Calu3 (cell line): ENCODE measurements at regions not wholly inside any gene's neighbourhood (a gene's known extent, or its start where the extent isn't known, plus 50 kb on each side); places are given as distances from the start of the nearest gene placed in this dataset.

Experiments
- BruUV-seq: library from RNA; stranded (reverse); fragments of 400-500 nt; replicated peaks from 2 replicates; lab custom pipeline; 2021; lab: Mats Ljungman, UMichigan
- CTCF ChIA-PET: fragments of 300-600 bp; sonication (Branson Sonifier 250); formaldehyde crosslinking; loops from one replicate; lab custom pipeline; 2022; ENCODE audit warnings: antibody characterized with exemption; lab: Charles Lee
- DNase-seq: peaks from one replicate; pipeline ENCODE4 v3.0.0; 2022
- H3K27ac Mint-ChIP-seq: one replicate; pipeline ENCODE4 v1.8.0; 2022; ENCODE audit warnings: mixed read lengths; ENCODE audit not compliant: unreplicated experiment
- H3K27me3 Mint-ChIP-seq: one replicate; pipeline ENCODE4 v1.8.0; 2022; ENCODE audit warnings: mixed read lengths; ENCODE audit not compliant: unreplicated experiment
- H3K36me3 Mint-ChIP-seq: one replicate; pipeline ENCODE4 v1.8.0; 2022; ENCODE audit warnings: mild to moderate bottlenecking, moderate library complexity, mixed read lengths; ENCODE audit not compliant: insufficient read depth, unreplicated experiment
- H3K4me1 Mint-ChIP-seq: one replicate; pipeline ENCODE4 v1.8.0; 2022; ENCODE audit warnings: mild to moderate bottlenecking, low read depth, mixed read lengths; ENCODE audit not compliant: unreplicated experiment
- H3K4me3 Mint-ChIP-seq: one replicate; pipeline ENCODE4 v1.8.0; 2022; ENCODE audit warnings: mild to moderate bottlenecking, low read depth, moderate library complexity, mixed read lengths; ENCODE audit not compliant: unreplicated experiment
- H3K9me3 Mint-ChIP-seq: one replicate; pipeline ENCODE4 v1.8.0; 2022; ENCODE audit warnings: low read depth, mixed read lengths; ENCODE audit not compliant: unreplicated experiment
- intact Hi-C: fragments of 100-400 bp; cut with micrococcal nuclease; formaldehyde crosslinking; loops from one replicate; pipeline ENCODE4 v1.10.0; 2022; ENCODE audit not compliant: unreplicated experiment
- TF ChIP-seq, protein P1 (sequence below): fragments of 200-600 bp; IDR thresholded peaks from one replicate; pipeline ENCODE4 v1.8.0; 2022; ENCODE audit warnings: antibody characterized with exemption; ENCODE audit not compliant: unreplicated experiment

- Mint-ChIP-seq H3K27ac (no peak overlapping the region), H3K9me3 (no peaks in the 10 kb centered on the region), H3K4me1 (peaks cover 24% of the 10 kb centered on the region), H3K36me3 (no peaks in the 10 kb centered on the region), H3K4me3 (no peak overlapping the region), H3K27me3 (no peaks in the 10 kb centered on the region)
- intact Hi-C loops = no loop called here
- no peak for DNase-seq
- CTCF ChIA-PET = interaction anchor here (0.5 kb wide), 1 partner anchor 13 kb away, joined by 5 read pairs; no protein-coding TSS in a partner anchor
- TF ChIP-seq, protein P1, sequence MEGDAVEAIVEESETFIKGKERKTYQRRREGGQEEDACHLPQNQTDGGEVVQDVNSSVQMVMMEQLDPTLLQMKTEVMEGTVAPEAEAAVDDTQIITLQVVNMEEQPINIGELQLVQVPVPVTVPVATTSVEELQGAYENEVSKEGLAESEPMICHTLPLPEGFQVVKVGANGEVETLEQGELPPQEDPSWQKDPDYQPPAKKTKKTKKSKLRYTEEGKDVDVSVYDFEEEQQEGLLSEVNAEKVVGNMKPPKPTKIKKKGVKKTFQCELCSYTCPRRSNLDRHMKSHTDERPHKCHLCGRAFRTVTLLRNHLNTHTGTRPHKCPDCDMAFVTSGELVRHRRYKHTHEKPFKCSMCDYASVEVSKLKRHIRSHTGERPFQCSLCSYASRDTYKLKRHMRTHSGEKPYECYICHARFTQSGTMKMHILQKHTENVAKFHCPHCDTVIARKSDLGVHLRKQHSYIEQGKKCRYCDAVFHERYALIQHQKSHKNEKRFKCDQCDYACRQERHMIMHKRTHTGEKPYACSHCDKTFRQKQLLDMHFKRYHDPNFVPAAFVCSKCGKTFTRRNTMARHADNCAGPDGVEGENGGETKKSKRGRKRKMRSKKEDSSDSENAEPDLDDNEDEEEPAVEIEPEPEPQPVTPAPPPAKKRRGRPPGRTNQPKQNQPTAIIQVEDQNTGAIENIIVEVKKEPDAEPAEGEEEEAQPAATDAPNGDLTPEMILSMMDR = no peak
- BruUV-seq = no TSS peak
Observed at GRCh38 chr3:181288145-181288544, 298.6 kb upstream of the DNAJC19 start.

- no peak overlapping the region for H3K4me3 Mint-ChIP-seq
- peaks cover 19% of the 10 kb centered on the region for H3K4me1 Mint-ChIP-seq
- no TSS peak for BruUV-seq
- TF ChIP-seq, protein P1 = no peak
- H3K9me3 Mint-ChIP-seq = no peaks in the 10 kb centered on the region
- intact Hi-C loops = loop anchor here (2.0 to 10.0 kb wide), 3 partner anchors 294 to 477 kb away; partner anchors contain the start of gene DNAJC19
- no peaks in the 10 kb centered on the region for H3K27me3 Mint-ChIP-seq
- H3K27ac Mint-ChIP-seq = no peak overlapping the region
- no peaks in the 10 kb centered on the region for H3K36me3 Mint-ChIP-seq
- no peak for DNase-seq
- CTCF ChIA-PET = interaction anchor here (0.5 to 1.8 kb wide), 9 partner anchors 9 to 886 kb away, joined by 3 to 35 read pairs (median 5); no protein-coding TSS in a partner anchor
Observed at GRCh38 chr3:181279239-181279565, 289.7 kb upstream of the DNAJC19 start.

DNA sequence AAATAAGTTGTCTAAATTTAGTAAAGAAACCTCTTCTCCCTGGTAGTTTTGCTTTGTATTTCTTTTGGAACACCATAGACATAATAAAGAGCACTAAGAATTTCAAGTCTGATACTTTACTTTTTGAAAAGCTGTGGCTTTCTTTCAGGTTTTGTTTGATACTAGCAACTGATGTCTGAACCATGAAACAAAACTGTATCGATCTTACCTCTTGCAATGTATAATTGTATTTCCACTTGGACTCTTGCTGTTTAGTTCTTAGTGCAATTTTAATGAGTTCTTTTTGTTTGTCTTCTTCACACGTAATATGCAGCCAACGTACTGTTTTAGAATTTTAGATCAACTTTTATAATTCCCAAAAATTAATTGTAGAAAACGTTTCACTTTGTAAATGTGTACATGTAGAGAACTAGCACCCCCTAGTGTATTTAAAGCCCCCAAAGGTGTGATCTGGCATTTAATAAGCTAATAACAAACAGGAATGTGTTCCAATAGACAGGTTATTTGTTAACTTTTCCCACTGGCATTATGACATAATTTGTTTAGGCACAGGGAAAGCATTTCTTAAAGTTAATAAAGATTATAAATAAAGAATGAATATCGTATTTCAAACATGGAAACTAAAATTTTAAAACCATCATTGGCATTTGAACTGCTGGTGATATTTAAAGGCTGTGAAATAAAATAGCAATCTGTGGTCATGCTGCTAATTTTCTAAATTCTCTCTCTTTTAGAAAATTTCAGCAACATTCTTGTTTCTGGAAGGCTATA is 289.1 kb upstream of the DNAJC19 start:
- no TSS peak for BruUV-seq
- Mint-ChIP-seq H3K4me3 (no peak overlapping the region), H3K9me3 (no peaks in the 10 kb centered on the region), H3K27ac (no peak overlapping the region), H3K27me3 (no peaks in the 10 kb centered on the region), H3K36me3 (no peaks in the 10 kb centered on the region), H3K4me1 (peaks cover 19% of the 10 kb centered on the region)
- no peak for DNase-seq
- intact Hi-C loops = loop anchor here (1.0 to 10.0 kb wide), 4 partner anchors 68 to 476 kb away; partner anchors contain the start of gene DNAJC19
- CTCF ChIA-PET = interaction anchor here (0.5 to 1.8 kb wide), 10 partner anchors 8 to 886 kb away, joined by 3 to 35 read pairs (median 4); no protein-coding TSS in a partner anchor
- TF ChIP-seq, protein P1 = no peak

DNA sequence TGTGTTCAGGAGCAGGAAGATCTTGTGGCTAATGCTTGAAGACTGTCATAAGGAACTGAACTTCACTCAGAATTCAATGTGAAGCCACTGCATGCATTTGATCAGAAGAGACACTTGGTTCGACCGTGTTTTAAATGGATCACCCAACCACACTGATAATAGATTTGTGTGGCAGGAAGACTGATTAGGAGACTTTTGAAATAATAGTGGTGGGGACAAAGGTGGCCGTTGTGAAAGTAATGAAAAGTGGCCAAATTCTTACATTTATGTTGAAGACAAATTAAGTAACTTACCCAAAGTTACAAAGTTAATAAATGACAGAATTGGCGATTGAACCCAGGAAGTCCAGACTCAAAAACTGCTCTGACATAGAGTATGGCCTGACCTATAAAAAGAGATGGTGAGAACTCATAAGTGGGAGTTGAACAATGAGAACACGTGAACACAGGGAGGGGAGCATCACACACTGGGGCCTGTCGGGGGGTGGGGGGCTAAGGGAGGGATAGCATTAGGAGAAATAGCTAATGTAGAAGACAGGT is 286.9 kb upstream of the DNAJC19 start:
- no peaks in the 10 kb centered on the region for H3K27me3 Mint-ChIP-seq
- intact Hi-C loops = loop anchor here (5.0 to 10.0 kb wide), 2 partner anchors 292 to 474 kb away; partner anchors contain the start of gene DNAJC19
- H3K4me1 Mint-ChIP-seq = peaks cover 19% of the 10 kb centered on the region
- CTCF ChIA-PET = interaction anchor here (0.7 kb wide), 1 partner anchor 300 kb away, joined by 3 read pairs; no protein-coding TSS in a partner anchor
- no peaks in the 10 kb centered on the region for H3K9me3 Mint-ChIP-seq
- DNase-seq = no peak
- no peak overlapping the region for H3K4me3 Mint-ChIP-seq
- no peaks in the 10 kb centered on the region for H3K36me3 Mint-ChIP-seq
- H3K27ac Mint-ChIP-seq = no peak overlapping the region
- TF ChIP-seq, protein P1 = no peak
- no TSS peak for BruUV-seq
